NCI-H146 (cell line): ENCODE measurements at regions not wholly inside any gene's neighbourhood (a gene's known extent, or its start where the extent isn't known, plus 50 kb on each side); places are given as distances from the start of the nearest gene placed in this dataset.

Experiments used
- DNase-seq: peaks from one replicate; lab custom pipeline; 2025; lab: John Stamatoyannopoulos, UW

- DNase-seq, result peak; percentile 41
Observed at GRCh38 chr5:71996789-71997188, 110.5 kb upstream of the MAP1B start.

GRCh38 chr5:71998746-71999145, 108.5 kb upstream of the MAP1B start:
- no peak for DNase-seq

GRCh38 chr5:72000707-72001106, 106.6 kb upstream of the MAP1B start:
- no peak for DNase-seq

- peak; percentile 95 for DNase-seq
Observed at GRCh38 chr5:72005671-72006070, 101.6 kb upstream of the MAP1B start.

- no peak for DNase-seq
Observed at GRCh38 chr5:72006361-72006760, 100.9 kb upstream of the MAP1B start.

GRCh38 chr5:72007336-72008111, 99.8 kb upstream of the MAP1B start:
- DNase-seq, result no peak

- DNase-seq, result no peak
Observed at GRCh38 chr5:72009280-72009679, 98.0 kb upstream of the MAP1B start.

GRCh38 chr5:72010430-72010829, 96.8 kb upstream of the MAP1B start:
- no peak for DNase-seq

- no peak for DNase-seq
Observed at GRCh38 chr5:72012906-72013305, 94.4 kb upstream of the MAP1B start.

GRCh38 chr5:72013766-72014624, 93.3 kb upstream of the MAP1B start:
- peak; percentile 94 for DNase-seq

- peak; percentile 98 for DNase-seq
Observed at GRCh38 chr5:72015103-72015548, 92.1 kb upstream of the MAP1B start.

- peak; percentile 57 for DNase-seq
Observed at GRCh38 chr5:72018143-72018803, 89.0 kb upstream of the MAP1B start.

- DNase-seq, result peak; percentile 51
Observed at GRCh38 chr5:72020161-72020983, 86.9 kb upstream of the MAP1B start.

GRCh38 chr5:72021651-72022357, 85.5 kb upstream of the MAP1B start:
- DNase-seq, result peak; percentile 47

- DNase-seq, result no peak
Observed at GRCh38 chr5:72028382-72028781, 78.9 kb upstream of the MAP1B start.

- DNase-seq, result no peak
Observed at GRCh38 chr5:72030237-72030636, 77.0 kb upstream of the MAP1B start.

- peak; percentile 82 for DNase-seq
Observed at GRCh38 chr5:72032788-72033187, 74.5 kb upstream of the MAP1B start.

GRCh38 chr5:72034770-72035169, 72.5 kb upstream of the MAP1B start:
- DNase-seq, result peak; percentile 84

GRCh38 chr5:72035831-72036230, 71.4 kb upstream of the MAP1B start:
- no peak for DNase-seq

GRCh38 chr5:72036951-72037350, 70.3 kb upstream of the MAP1B start:
- DNase-seq, result no peak

GRCh38 chr5:72040513-72040912, 66.8 kb upstream of the MAP1B start:
- DNase-seq, result peak; percentile 20
